Islet precursor cell (in vitro differentiated cells): ENCODE measurements at regions not wholly inside any gene's neighbourhood (a gene's known extent, or its start where the extent isn't known, plus 50 kb on each side); places are given as distances from the start of the nearest gene placed in this dataset.

ENCODE experiments used
- DNase-seq: peaks from one replicate; pipeline ENCODE4 v3.0.0-alpha.2; 2018

- no peak for DNase-seq
These were observed 106.5 kb upstream of the DAB1 start for GRCh38 chr1:57530206-57530910.

GRCh38 chr1:57522575-57522974 lies 98.7 kb upstream of the DAB1 start:
- no peak for DNase-seq

GRCh38 chr1:57520743-57521515 lies 97.1 kb upstream of the DAB1 start:
- DNase-seq, result no peak

GRCh38 chr1:57518496-57518895 lies 94.6 kb upstream of the DAB1 start:
- no peak for DNase-seq

- no peak for DNase-seq
These were observed 93.9 kb upstream of the DAB1 start for GRCh38 chr1:57517587-57518374.

DNA sequence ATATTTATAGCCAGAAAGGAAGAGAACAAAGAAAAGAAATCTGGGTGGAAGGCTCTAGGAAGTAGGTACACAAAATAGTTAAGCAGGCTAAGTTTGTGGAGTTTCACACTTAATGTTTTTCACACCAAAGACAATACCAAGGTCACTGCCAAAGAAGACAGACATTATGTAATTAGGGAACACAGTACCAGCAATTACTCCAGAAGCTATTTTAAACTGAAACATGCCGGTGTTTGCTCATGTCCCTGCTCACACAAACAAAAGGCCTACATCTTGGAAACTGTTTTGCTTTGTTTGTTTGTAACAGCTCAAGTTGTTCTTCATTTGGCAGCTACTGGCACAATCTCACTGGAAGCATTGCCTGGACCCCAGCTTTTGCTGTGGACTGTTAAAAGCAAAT lies 88.5 kb upstream of the DAB1 start:
- DNase-seq, result no peak

DNA sequence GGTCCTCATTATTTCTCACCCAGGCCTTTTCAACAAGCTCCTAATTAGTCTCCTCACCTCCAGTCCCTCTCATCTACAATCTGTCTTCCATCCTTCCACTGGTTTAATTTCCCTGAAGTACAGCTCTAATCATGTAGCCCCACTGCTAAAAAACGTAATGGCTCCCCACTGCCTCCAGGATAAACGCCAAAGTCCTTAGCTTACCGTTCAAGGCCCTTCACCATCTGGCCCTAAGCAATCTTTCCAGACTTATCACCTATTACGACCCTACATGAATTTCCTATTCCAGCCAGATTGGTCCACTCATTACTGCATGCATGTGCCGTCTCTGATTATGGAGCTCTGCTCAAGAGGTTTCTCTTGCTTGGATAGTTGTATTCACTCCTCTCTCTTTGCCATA lies 83.1 kb upstream of the DAB1 start:
- no peak for DNase-seq

DNA sequence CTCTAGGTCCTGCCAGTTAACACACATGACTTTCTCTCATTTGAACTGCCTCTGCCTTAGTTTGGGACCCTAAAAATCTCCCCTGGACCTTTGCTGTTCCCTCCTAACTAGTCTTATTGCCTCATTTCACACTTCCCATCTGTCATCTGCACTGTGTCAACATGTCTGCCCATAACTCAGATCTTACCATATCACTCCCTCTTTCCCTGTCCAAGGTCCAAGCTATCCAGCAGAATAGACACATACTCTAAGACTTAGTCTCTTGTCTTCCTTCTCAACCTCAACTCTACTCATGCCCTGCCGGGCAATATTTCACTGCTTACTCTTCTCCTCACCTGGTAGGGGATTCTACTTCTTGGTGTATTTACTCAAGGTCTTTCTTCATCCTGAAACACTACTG lies 79.5 kb upstream of the DAB1 start:
- DNase-seq, result no peak

GRCh38 chr1:57500136-57500830 lies 76.4 kb upstream of the DAB1 start:
- DNase-seq, result no peak

GRCh38 chr1:57494530-57495079 lies 70.7 kb upstream of the DAB1 start:
- DNase-seq, result no peak

- no peak for DNase-seq
These were observed 68.8 kb upstream of the DAB1 start for GRCh38 chr1:57492586-57493226.

- no peak for DNase-seq
These were observed 65.6 kb upstream of the DAB1 start for GRCh38 chr1:57489358-57490036.

DNA sequence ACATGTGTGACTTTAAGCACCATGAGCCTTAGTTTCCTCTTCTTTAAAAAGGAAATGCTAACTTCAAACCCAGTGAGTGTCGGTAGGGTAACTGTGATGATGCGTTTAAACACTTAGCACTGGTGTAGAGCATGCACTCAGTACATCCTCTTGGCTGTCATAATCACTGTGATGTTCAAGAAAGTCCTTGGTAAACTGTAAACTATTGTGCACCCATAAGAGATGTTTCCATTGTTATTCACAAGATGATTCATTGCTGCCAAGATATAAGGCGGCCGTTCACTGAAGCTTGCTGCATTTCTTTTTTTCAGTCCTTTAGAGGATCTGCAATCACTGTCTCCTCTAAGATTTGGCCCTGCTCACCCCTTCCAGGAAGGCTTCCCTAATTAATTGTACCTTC lies 61.8 kb upstream of the DAB1 start:
- no peak for DNase-seq

DNA sequence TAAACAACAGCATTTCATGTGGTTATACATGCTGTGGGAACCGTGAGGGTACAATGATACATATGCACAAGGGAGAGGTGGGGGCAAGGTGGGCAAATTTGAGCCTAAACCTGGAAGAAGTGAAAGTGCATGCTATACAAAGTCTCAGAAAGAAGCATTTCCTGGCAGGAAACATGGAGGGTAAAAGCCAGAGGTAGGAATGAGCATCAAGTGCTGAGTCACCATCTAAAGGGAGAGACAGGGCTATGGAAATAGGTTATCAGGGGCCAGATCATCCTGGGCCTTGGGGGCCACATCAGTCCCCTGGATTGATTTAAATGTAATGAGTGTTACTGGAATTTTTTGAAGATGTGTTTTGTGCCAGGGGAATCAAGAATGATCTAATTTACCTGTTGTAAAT lies 60.1 kb upstream of the DAB1 start:
- DNase-seq, result no peak

DNA sequence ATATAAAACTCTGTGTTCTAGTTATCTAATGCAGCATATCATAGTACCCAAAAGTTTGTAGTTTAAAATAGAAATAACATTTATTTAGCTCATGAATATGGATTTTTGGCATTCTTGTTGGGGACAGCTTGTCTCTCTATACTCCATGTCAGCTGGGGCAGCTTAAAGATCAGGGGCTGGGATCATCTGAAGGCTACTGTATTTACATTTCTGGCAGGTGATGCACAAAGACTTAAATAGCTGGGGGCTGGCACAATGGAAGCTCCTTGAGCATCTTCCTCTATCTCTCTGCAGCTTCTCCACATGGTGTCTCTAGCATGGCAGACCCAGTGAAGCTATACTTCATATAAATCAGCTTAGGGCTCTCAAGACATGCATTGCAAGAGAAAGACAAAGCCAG lies 55.6 kb upstream of the DAB1 start:
- DNase-seq, result no peak

DNA sequence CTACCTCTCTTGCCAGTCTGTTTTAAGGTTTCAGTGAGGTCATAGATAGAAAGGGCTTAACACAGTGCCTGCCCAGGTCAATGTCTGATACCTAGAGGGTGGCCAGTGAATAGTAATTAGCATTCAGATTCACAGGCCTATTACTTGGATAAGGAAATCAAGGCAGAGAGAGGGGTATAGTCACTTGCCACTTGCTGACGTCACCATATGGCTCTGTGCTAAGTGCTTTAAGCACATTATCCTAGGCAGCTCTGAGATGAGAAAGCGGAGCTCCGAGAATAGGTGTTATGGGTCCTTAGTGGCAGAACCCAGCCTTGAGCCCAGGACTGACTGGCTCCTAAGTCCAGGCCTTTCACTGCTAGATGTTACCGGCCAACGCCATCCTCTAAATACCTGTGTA lies 51.5 kb upstream of the DAB1 start:
- DNase-seq, result no peak

- DNase-seq, result no peak
These were observed 50.4 kb upstream of the DAB1 start for GRCh38 chr1:57474137-57474750.
